Adrenal gland (tissue), 9 donors: ENCODE measurements at regions not wholly inside any gene's neighbourhood (a gene's known extent, or its start where the extent isn't known, plus 50 kb on each side); places are given as distances from the start of the nearest gene placed in this dataset.

Experiments
- DNase-seq, 7 donors: peaks; one replicate each; pipeline ENCODE4 v3.0.0-alpha.2; 2019 to 2020
- H3K27ac ChIP-seq, 5 donors: fragments of 200-600 bp; sonication (generic) in 4 of 5; 1 replicate in 3 of 5; 2 replicates in 2 of 5; pipeline versions ENCODE4 v1.5.1 to v1.8.0; 2016 to 2020; ENCODE audit warnings: mild to moderate bottlenecking in 1 of 5
- H3K27me3 ChIP-seq: fragments of 200-600 bp; 2 replicates; pipeline ENCODE4 v1.8.0; 2021
- H3K36me3 ChIP-seq, 2 donors: fragments of 200-600 bp; replicated peaks in 1 of 2; 1 replicate in 1 of 2; 2 replicates in 1 of 2; pipeline versions ENCODE4 v1.5.1 to v1.8.0; 2018 to 2022
- H3K4me1 ChIP-seq, 2 donors: fragments of 200-600 bp; replicated peaks in 1 of 2; 1 replicate in 1 of 2; 2 replicates in 1 of 2; pipeline versions ENCODE4 v1.5.1 to v1.8.0; 2018 to 2021
- H3K4me3 ChIP-seq, 4 donors: fragments of 200-600 bp; sonication (generic) in 3 of 4; one replicate each; pipeline ENCODE4 v1.5.1; 2016 to 2018
- H3K9me3 ChIP-seq, 3 donors: fragments of 200-600 bp; sonication (generic) in 1 of 3; replicated peaks in 1 of 3; 1 replicate in 2 of 3; 2 replicates in 1 of 3; pipeline versions ENCODE4 v1.5.1 to v1.8.0; 2016 to 2021
- CTCF ChIP-seq, 6 experiments: fragments of 450-650 bp in 4 of 6; fragments of 200-600 bp in 2 of 6; sonication (generic) in 1 of 6; IDR thresholded peaks; 1 replicate in 5 of 6; 2 replicates in 1 of 6; pipeline versions ENCODE4 v1.5.1 to v1.8.0; 2016 to 2021; ENCODE audit warnings: antibody characterized with exemption in 6 of 6, mild to moderate bottlenecking in 2 of 6, moderate library complexity in 1 of 6
- POLR2A ChIP-seq, 2 donors: fragments of 450-650 bp; IDR thresholded peaks; one replicate each; pipeline ENCODE4 v1.6.1; 2017; ENCODE audit warnings: antibody characterized with exemption in 2 of 2, mild to moderate bottlenecking in 2 of 2, moderate library complexity in 1 of 2
- WGBS, 4 donors: extraction: QIAGEN DNeasy Blood & Tissue Kit in 2 of 4; methylation state at CpG; one replicate each; pipeline versions ENCODE4 v1.1.5 to v1.1.7; 2013 to 2017; 5-methylcytosine and 5-hydroxymethylcytosine counted together
- intact Hi-C, 2 donors: fragments of 100-400 bp; cut with DNase I; formaldehyde crosslinking; loops; one replicate each; pipeline versions ENCODE4 v1.14.1 to v1.15.0; 2022 to 2023
- donor health status: healthy with polysubstance abuse.
- donor health status: Bipolar disorder and iron deficiency.
- donor health status: DM: yes; HTN: yes; CAD: no.
- donor health status: DM: no; HTN: no; CAD: no.
- donor health status: DM: no; HTN: no; CAD: no.

- no peak overlapping the region for H3K4me3 ChIP-seq
- DNase-seq = no peak
- TF ChIP-seq CTCF (IDR thresholded peaks at IDR 0.05) = no peak
- no peak for TF ChIP-seq POLR2A (IDR thresholded peaks at IDR 0.05)
- H3K27ac ChIP-seq = no peak overlapping the region
- no peaks in the 10 kb centered on the region for H3K36me3 ChIP-seq
- H3K9me3 ChIP-seq = no peaks in the 10 kb centered on the region
- whole genome bisulfite sequencing, 4 donors = 49 to 62% methylated on average over 2 of the region's 2 CpGs; no CpG with 5 or more reads in 2 of the 4 donors
- intact Hi-C loops = no loop called here
- H3K27me3 ChIP-seq = no peaks in the 10 kb centered on the region
- no peaks in the 10 kb centered on the region for H3K4me1 ChIP-seq
These were observed 76.4 kb downstream of the DDX3Y start for GRCh38 chrY:12981074-12981473.

GRCh38 chrY:12982249-12982829, 77.7 kb downstream of the DDX3Y start:
- DNase-seq = no peak
- intact Hi-C loops = no loop called here
- no peaks in the 10 kb centered on the region for H3K4me1 ChIP-seq
- H3K4me3 ChIP-seq = no peak overlapping the region
- H3K9me3 ChIP-seq = no peaks in the 10 kb centered on the region
- TF ChIP-seq CTCF (IDR thresholded peaks at IDR 0.05) = no peak
- no peak for TF ChIP-seq POLR2A (IDR thresholded peaks at IDR 0.05)
- H3K36me3 ChIP-seq = no peaks in the 10 kb centered on the region
- WGBS, 4 donors = 86% methylated on average over 2 of the region's 2 CpGs; no CpG with 5 or more reads in 3 of the 4 donors
- H3K27me3 ChIP-seq = no peaks in the 10 kb centered on the region
- H3K27ac ChIP-seq = no peak overlapping the region

GRCh38 chrY:12984637-12985344, 80.1 kb downstream of the DDX3Y start:
- intact Hi-C loops = no loop called here
- Histone ChIP-seq H3K27ac (no peak overlapping the region), H3K36me3 (no peaks in the 10 kb centered on the region), H3K27me3 (no peaks in the 10 kb centered on the region), H3K4me3 (no peak overlapping the region), H3K9me3 (no peaks in the 10 kb centered on the region), H3K4me1 (no peaks in the 10 kb centered on the region)
- 40 to 47% methylated on average over 2 to 5 of the region's 5 CpGs; no CpG with 5 or more reads in 2 of the 4 donors for whole genome bisulfite sequencing, 4 donors
- TF ChIP-seq POLR2A (IDR thresholded peaks at IDR 0.05) (no peak), CTCF (IDR thresholded peaks at IDR 0.05) (no peak)
- no peak for DNase-seq

GRCh38 chrY:13017493-13017892, 112.8 kb downstream of the DDX3Y start:
- no peak for TF ChIP-seq POLR2A (IDR thresholded peaks at IDR 0.05)
- intact Hi-C loops = no loop called here
- Histone ChIP-seq H3K36me3 (no peaks in the 10 kb centered on the region), H3K4me3 (no peak overlapping the region), H3K4me1 (no peaks in the 10 kb centered on the region), H3K27ac (no peak overlapping the region), H3K27me3 (no peaks in the 10 kb centered on the region), H3K9me3 (no peaks in the 10 kb centered on the region)
- WGBS, 4 donors = 51 to 78% methylated on average over 5 of the region's 5 CpGs; no CpG with 5 or more reads in 2 of the 4 donors
- peak in 1 of 7 donors; percentile 16 for DNase-seq
